ENCODE measurements at regions not wholly inside any gene's neighbourhood (a gene's known extent, or its start where the extent isn't known, plus 50 kb on each side); places are given as distances from the start of the nearest gene placed in this dataset.

DNA sequence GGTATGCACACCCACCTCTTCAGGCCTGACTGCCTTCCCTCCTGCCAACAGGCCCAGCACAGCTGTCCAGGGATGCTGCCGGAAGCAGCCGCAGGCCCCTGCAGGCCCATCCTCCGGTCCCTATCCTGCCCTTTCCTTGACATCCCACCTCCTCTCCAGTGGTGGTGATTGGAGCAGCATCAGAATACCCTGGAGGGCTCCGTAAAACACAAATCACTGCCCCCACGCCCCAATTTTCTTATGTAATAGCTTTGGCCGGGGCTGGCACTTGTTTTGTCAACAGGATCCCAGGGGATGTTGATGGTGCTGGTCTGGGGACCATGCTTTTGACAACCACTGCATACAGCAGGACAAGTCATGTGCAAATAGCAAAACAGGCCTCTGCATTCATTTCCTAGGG is 274.5 kb downstream of the GADD45G start:
- no peak for DNase-seq (ENCODE audit: low read depth, low spot score)
- no peak overlapping the region for H3K4me3 ChIP-seq (ENCODE audit: low read length)

DNA sequence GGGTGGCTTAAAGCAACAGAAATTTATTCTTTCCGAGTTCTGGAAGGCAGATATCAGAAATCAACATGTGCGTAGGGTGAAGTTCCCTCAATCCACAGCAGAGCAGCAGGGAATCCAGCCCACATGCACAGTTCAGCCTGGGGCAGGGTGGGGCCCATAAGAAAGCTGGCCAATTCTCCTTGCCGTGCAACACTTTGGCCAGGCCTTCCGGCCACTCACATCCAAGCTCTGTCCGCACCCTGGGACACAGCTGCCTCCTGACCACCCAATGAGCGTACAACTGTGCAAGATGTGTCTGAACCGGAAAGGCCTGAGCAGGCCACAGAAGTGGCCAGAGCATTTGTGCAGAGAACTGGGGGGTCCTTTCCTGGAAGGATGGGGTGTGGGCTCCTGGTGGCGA is 274.9 kb downstream of the GADD45G start:
- no peak overlapping the region for H3K4me3 ChIP-seq (ENCODE audit: low read length)
- no peak for DNase-seq (ENCODE audit: low read depth, low spot score)

DNA sequence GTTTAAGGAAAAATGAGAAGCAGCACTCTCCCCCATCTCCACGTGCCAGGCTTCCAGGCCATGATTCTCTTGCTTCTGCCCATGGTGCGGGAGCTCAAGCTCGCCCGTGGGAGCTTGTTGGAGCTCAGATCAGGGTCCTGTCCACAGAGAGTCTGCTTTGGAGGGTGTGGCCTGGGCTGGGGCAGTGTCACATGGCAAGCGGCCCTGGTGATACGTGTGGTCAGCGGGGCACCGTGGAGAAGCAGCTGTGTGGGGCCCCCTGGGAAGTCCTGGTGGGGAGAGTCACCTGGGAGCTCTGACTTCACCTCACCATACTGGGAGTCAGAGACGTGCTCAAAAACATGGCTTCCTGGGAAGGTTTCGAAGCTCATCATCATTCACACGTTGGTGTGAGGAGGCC is 275.3 kb downstream of the GADD45G start:
- no peak overlapping the region for H3K4me3 ChIP-seq (ENCODE audit: low read length)
- no peak for DNase-seq (ENCODE audit: low read depth, low spot score)

DNA sequence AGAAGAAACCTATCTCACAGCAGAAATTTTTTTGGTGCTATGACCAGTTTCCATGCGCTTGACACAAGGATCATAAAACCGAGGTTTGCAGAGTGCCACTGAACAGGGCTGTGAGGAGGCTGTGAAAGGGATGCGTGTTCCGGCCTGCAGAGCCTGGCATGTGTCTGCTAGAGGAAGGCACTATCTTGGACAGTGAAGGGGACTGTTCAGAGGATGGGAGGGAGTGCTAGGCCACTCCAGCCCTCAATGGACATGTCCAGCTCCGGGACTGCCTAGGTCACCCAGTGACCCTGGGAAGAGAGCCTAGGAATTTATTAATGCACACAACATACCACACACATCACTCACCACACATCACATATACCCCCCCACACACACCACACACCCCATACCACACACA is 275.9 kb downstream of the GADD45G start:
- no peak for DNase-seq (ENCODE audit: low read depth, low spot score)
- H3K4me3 ChIP-seq (ENCODE audit: low read length): no peak overlapping the region

DNA sequence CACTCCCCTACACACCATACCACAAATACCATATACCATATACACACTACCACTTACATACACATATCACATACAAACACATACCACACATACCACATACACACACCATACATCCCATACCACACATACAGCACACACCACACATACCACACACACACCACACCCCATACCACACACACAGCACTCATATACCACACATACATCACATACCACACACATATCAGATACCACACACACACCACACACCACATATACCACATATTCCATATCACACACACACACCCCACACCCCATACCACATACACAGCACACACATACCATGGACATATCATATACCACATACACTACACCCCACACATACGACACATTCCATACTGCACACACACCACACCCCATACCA is 276.6 kb downstream of the GADD45G start:
- DNase-seq (ENCODE audit: low read depth, low spot score): no peak
- H3K4me3 ChIP-seq (ENCODE audit: low read length): no peak overlapping the region

DNA sequence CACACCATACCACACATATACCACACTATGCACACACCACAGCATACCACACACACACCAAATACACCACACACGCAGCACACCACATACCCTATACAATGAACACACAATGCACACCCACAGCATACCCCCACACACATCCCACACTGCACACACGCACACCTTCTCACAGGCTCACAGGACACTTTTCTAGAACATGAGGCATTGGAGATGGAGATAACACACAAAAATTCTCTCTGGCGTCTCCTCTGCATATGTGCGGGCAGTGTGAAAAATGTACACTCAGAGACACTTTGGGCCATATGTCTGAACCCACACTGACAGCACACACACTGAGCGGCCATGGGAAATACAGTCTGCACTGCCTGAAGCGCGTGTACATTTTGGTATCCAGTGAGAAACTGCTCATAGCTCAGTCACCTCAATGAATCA is 278.1 kb downstream of the GADD45G start:
- no peak for DNase-seq (ENCODE audit: low read depth, low spot score)
- no peak overlapping the region for H3K4me3 ChIP-seq (ENCODE audit: low read length)

DNA sequence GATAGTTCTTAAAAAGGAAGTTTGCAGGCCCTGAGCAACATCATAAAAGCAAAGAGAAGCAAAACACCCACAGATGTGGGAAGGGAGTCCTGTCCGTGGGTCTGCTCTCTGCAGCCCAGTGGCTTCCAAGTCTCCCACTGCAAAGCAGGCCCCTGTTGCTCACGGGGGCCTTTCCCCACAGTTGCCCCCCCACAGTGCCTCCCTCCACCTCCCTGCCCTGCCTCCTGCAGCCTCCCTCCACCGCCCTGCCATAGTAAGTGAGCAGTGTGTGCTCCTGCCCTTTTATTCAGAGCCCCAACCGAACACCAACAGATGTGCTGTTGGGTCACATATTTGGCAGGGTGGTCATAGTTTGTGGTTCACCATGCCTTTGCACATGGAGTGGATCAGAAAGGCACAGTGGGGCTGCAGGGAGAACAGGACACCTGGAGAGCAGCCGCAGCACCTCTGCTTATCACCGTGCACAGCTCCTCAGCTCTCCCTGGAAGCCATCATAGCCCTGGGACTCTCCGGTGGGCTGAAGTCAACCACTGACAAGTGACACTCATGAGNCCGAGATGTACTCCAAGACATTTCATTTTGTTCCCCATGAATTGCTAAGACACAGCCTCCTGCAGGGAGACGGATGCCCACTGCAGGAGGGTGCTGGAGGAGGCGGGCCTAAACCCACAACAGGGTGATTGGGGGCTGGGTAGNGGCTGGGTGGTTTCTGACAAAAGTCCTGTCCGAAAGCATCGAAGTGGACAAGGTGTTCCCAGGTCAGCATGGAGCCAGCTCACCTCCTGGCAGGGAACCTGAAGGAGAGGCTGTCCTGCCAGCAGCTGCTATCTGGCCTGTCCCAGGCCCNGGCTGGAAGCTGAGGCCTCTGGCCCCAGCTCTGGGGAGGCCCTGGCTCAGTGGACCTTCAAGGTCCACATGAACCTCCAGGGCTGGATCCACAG is 278.9 kb downstream of the GADD45G start:
- no peak overlapping the region for H3K4me3 ChIP-seq (ENCODE audit: low read length)
- no peak for DNase-seq (ENCODE audit: low read depth, low spot score)

DNA sequence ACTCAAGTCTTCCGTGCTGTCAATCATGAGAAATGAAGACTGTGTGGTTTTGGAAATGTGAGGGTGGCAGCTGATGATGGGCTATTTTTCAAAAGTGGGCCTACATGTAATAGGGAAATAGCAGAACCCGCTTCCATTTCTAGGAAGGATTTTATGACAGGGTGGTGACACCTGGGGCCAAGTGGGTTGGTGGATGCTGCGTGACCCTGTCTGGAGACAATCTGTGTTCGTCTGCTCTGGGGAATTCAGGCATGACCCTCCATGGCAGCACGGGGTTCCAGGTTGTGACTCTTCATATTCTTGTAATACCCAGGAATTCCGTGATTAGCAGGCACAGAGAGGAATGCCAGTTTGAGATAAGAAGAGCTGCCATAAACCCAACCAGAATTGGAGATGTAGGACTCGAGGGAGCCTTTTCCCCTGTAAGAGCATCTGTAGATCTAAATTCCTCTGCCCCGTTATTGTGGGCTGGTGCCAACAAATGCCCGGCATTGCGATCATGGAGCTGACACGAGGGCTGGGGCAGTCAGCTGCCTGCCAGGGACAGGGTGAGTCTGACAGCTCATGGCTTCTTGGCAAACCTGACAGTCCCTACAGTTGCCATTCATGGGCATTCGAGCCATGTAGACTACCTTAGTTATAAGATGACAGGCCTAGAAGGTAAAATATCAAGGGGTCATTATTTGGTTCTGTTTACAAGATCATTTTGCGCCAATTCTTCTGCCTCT is 279.7 kb downstream of the GADD45G start:
- no peak overlapping the region for H3K4me3 ChIP-seq (ENCODE audit: low read length)
- no peak for DNase-seq (ENCODE audit: low read depth, low spot score)

DNA sequence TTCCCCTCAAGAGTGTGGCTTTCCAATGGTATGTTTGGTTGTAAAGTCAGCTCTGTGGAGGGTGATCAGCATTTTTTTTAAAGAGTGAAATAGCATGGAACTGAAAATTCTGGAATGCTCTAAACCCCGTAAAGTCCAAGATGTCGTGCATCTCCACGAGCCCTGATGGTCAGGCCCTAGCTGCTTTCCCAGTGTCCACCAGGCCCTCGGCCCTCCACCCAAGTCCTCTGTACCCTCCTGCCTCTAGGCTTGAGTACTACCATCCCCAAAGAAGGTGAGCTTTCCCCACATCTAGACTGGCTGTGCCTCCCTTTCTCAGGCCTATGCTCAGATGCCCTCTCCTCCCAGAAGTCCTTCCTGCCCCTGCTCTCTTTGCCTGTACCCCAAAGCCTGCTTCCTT is 280.3 kb downstream of the GADD45G start:
- DNase-seq (ENCODE audit: low read depth, low spot score): no peak
- no peak overlapping the region for H3K4me3 ChIP-seq (ENCODE audit: low read length)

DNA sequence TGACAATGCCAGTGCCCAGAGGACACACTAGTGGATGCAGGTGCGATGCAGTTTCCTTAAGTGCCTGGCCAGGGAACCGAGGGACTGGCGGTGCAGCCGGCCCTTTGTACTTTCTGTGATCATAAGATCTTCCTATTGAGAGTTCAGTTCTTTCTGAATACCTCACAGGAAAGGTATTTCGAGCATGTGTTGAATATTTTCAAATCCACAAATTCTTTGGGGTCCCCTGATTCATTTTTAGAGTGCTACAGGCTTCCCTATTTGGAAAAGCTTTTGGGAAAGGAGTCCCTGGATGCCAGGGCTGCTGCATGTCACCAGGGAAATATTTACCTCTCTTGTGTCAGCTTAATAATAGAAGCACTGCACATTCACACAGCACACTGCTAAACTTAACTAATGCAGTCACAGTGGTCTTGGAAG is 281.5 kb downstream of the GADD45G start:
- no peak for DNase-seq (ENCODE audit: low read depth, low spot score)
- H3K4me3 ChIP-seq (ENCODE audit: low read length): no peak overlapping the region

DNA sequence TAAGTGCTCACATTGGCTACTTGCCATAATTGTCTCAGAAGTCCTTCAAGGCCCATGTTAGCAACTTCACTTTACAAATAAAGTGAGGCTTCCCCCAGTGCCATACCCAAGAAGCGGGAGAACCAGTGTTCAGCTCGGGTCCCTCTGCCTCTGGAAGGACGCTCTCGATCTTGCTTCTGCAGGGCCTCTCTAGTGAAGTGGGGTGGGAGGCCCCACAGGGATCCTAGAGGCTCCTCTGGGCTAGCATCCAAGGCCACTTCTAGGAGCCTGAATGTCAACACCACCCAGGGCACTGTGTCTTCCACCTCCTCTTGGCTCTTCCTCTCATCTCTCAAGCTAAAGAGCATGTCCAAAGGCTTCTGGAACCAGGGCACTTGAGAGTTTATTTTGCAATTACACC is 282.5 kb downstream of the GADD45G start:
- no peak for DNase-seq (ENCODE audit: low read depth, low spot score)
- H3K4me3 ChIP-seq (ENCODE audit: low read length): no peak overlapping the region

DNA sequence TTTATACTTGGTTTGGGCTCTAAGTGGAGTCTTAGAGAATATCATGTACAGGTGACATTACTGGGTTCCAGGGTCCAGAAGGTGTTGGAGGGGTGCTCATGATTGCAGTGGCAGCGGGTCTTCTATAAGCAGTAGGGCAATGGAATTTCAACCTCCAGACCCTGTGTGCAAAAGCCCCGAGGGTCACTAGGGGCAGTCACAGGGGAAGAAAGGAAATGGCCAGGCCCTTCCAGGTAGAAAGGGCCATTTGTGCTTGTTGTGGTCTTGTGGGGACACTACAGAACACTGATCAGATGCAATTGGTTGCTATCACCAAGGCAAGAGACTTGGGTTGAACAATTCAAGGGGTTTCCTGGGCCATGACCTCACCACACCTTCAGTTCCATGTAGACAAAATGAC is 283.4 kb downstream of the GADD45G start:
- no peak overlapping the region for H3K4me3 ChIP-seq (ENCODE audit: low read length)
- DNase-seq (ENCODE audit: low read depth, low spot score): no peak

DNA sequence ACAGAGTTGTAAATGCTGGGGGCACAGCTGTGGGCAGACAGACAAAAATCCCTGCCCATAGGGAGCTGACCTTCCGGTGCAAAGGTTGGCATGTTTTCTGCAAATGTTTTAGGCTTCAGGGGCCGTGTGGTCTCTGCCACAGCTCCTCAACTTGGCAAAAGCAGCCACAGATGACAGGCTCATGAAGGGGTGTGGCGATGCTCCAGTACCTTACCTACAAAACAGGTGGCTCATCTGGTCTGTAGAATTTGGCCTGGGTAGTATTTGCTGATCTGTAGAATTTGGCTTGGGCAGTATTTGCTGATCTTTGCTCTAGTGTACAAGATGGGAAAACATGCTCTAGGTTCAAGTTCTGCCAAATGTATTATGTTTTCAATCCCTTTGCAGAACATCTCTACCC is 283.9 kb downstream of the GADD45G start:
- no peak overlapping the region for H3K4me3 ChIP-seq (ENCODE audit: low read length)
- DNase-seq (ENCODE audit: low read depth, low spot score): no peak

DNA sequence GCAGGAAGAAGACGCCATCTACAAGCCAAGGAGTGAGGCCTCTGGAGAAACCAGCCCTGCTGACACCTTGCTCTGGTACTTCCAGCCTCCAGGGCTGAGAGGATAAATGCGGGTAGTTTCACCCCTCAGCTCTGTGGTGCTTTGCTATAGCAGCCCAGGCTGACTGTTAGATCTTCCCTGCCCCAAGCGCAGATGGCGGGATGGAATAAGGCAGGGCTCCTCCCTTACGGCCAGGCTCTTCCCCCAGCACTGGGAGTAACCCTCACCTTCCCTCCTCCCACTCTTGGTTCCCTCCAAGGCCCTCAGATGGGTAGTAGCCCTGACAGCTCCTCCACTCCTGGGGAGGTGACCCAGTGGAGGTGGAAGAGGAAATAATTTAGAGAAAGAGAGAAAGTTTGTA is 285.1 kb downstream of the GADD45G start:
- DNase-seq (ENCODE audit: low read depth, low spot score): no peak
- H3K4me3 ChIP-seq (ENCODE audit: low read length): no peak overlapping the region

DNA sequence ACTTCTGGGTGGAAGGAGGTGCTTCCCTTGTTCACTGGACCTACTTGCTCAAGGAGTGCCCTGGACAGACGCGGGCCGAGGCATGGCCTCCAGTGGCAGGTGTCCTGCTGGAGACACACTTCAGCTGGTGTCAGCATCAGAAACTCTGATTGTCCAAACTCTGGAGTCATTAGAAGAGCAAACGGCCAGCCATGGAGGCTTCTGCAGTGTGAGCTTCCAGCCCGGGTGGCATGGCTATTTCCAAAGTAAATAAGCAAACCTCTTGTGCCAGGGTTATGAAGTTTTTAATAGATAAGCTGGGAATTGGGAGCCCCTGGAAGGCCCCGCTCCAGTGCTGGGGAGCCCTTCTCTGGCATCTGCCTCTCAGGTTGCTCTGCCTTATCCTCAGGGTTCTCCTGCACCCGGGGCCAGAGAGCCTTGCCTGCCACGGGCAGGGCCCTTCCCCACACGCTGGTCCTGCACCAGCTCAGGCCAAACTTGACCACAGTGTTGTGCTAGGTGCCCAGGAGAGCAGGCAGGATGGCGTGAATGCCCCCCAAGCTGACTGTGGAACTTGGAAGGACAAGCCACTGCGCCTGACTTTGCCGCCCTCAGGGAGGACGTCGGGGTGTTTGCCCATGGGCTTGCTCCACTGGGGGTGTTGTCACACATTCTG is 285.6 kb downstream of the GADD45G start:
- no peak for DNase-seq (ENCODE audit: low read depth, low spot score)
- H3K4me3 ChIP-seq (ENCODE audit: low read length): no peak overlapping the region

DNA sequence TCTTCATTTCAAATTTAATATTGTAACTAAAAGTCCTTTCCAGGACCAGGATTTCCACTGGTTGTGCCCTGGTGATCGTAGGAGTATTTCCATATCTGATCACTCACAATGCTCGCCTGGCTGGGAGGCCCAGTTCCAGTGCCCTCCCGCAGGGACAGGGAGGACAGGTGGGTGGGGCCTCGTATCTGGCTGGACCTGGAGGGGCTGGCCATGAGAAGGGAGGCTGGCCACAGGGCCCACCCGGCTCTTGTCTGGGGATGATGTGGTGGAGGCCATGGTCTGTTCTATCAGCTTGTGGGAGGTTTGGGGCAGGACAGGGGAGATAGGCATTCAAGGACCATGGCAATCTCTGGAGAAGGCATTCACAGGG is 286.4 kb downstream of the GADD45G start:
- DNase-seq (ENCODE audit: low read depth, low spot score): no peak
- H3K4me3 ChIP-seq (ENCODE audit: low read length): no peak overlapping the region

DNA sequence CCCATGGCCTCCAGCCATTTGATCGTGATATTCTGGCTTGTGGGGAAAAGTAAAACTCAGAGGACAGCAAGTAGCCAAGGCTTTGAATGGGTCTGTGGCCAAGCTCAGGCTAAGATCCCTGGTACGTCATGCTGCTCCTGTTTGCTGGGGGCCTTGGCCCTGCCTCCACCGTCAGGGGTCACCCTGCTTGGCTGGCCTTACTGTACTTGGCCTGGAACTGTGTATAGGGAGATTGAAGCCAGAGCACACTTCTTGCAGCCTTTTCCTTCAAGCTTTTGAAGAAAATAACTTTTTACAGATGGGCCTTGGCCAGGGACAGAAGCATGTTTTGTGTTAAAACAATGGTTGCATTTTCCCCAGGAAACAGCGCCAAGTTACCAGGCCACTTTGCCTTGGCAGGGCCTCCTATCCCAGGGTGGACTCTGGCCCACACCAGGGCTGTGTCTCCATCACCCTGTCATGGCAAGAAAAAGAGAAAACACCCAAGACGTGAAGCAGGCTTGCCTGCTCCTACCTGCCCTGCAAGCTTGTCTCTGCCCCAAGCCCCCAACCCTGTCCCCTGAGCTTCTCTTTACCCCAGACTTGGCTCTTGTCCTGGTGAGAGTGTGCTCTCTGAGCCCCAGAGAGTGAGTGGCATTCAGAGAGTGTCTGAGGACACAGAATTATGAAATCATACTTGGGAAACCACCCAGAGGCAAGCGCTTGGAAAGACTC is 286.9 kb downstream of the GADD45G start:
- H3K4me3 ChIP-seq (ENCODE audit: low read length): no peak overlapping the region
- DNase-seq (ENCODE audit: low read depth, low spot score): no peak

DNA sequence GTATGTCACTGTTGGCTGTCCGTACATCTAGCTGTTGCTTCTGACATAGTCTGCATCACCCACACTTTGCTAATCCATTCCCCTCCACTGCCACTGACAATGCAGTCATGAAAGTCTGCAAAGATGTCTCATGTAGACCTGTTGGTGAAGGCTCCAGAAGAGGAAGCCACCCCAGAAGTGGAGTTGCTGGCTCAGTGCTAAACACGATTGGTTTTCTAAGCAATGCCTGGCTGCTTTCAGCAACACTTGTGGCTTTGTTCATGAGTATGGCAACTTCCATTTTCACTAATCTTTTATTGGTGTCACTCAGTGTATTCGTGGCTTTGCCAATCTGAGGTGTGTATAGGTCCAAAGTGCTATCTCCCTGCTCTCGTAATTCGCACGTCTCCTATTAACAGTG is 288.1 kb downstream of the GADD45G start:
- H3K4me3 ChIP-seq (ENCODE audit: low read length): no peak overlapping the region
- no peak for DNase-seq (ENCODE audit: low read depth, low spot score)

DNA sequence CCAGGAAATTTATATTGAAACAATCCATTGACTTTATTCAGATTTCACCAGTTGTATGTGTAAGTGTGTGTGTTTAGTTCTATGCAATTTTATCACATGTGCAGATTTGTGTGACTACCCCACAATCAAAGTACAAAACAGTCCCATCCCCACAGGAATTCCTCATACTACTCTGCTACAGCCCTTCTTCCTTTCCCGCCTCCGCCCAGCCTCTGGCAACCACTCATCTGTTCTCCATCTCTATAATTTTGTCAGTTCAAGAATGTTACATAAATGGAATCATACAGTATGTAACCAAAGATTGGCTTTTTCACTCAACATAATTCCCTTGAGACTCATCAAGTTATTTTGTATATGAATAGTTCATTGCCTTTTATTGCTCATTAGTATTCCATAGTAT is 289.1 kb downstream of the GADD45G start:
- DNase-seq (ENCODE audit: low read depth, low spot score): no peak
- H3K4me3 ChIP-seq (ENCODE audit: low read length): no peak overlapping the region

All from Jurkat, Clone E6-1 (cell line).